Fibroblast of lung (primary cell): ENCODE measurements at regions not wholly inside any gene's neighbourhood (a gene's known extent, or its start where the extent isn't known, plus 50 kb on each side); places are given as distances from the start of the nearest gene placed in this dataset.

Source experiments
- DNase-seq, 2 donors: peaks; one replicate each; pipeline versions ENCODE4 v3.0.0 to v3.0.0-alpha.2; 2010; ENCODE audit warnings: low read depth in 2 of 2
- H2AFZ ChIP-seq: 2 replicates; pipeline ENCODE4 v1.5.1; 2012; ENCODE audit warnings: low read length, control low read depth, inconsistent platforms
- H3K27ac ChIP-seq: 2 replicates; pipeline ENCODE4 v1.5.1; 2011; ENCODE audit warnings: low read length, control low read depth; ENCODE audit not compliant: insufficient read depth
- H3K27me3 ChIP-seq: 2 replicates; pipeline ENCODE4 v1.5.1; 2011; ENCODE audit warnings: mild to moderate bottlenecking, low read length; ENCODE audit not compliant: control insufficient read depth, insufficient read depth
- H3K36me3 ChIP-seq: 2 replicates; pipeline ENCODE4 v1.5.1; 2011; ENCODE audit warnings: low read length; ENCODE audit not compliant: control insufficient read depth, insufficient read depth
- H3K4me1 ChIP-seq: 2 replicates; pipeline ENCODE4 v1.5.1; 2011; ENCODE audit warnings: low read length; ENCODE audit not compliant: control insufficient read depth, insufficient read depth; ENCODE audit errors: extremely low read depth
- H3K4me2 ChIP-seq: 2 replicates; pipeline ENCODE4 v1.5.1; 2011; ENCODE audit warnings: low read length, control low read depth; ENCODE audit not compliant: insufficient read depth; ENCODE audit errors: extremely low read depth
- H3K4me3 ChIP-seq, 4 experiments: fragments of 200-600 bp in 1 of 4; sonication (generic) in 1 of 4; replicated peaks in 1 of 4; 2 replicates each; pipeline ENCODE4 v1.5.1; 2011 to 2016; ENCODE audit warnings: low read length in 4 of 4, low read depth in 3 of 4, mild to moderate bottlenecking in 3 of 4, control low read depth in 2 of 4, inconsistent platforms in 1 of 4, mixed read lengths in 1 of 4; ENCODE audit not compliant: insufficient read depth in 1 of 4; ENCODE audit errors: control extremely low read depth in 1 of 4
- H3K79me2 ChIP-seq: 2 replicates; pipeline ENCODE4 v1.5.1; 2012; ENCODE audit warnings: mild to moderate bottlenecking, low read length, inconsistent platforms; ENCODE audit not compliant: control insufficient read depth, insufficient read depth
- H3K9ac ChIP-seq: 2 replicates; pipeline ENCODE4 v1.5.1; 2011; ENCODE audit warnings: mild to moderate bottlenecking, low read length, control low read depth; ENCODE audit not compliant: insufficient read depth
- H3K9me3 ChIP-seq: 2 replicates; pipeline ENCODE4 v1.5.1; 2012; ENCODE audit warnings: low read depth, low read length; ENCODE audit not compliant: control insufficient read depth, insufficient read depth
- H4K20me1 ChIP-seq: 2 replicates; pipeline ENCODE4 v1.5.1; 2011; ENCODE audit warnings: low read length; ENCODE audit not compliant: control insufficient read depth, insufficient read depth; ENCODE audit errors: extremely low read depth
- CTCF ChIP-seq, 2 donors: IDR thresholded peaks in 1 of 2; conservative IDR thresholded peaks in 1 of 2; 1 replicate in 1 of 2; 2 replicates in 1 of 2; pipeline ENCODE4 v1.5.1; 2011 to 2012; ENCODE audit warnings: low read length in 2 of 2, control low read depth in 1 of 2, inconsistent platforms in 1 of 2, low read depth in 1 of 2, mild to moderate bottlenecking in 1 of 2
- EZH2 ChIP-seq: IDR thresholded peaks from 2 replicates; pipeline ENCODE4 v1.5.1; 2012; ENCODE audit warnings: low read length, control low read depth, mild to moderate bottlenecking; ENCODE audit errors: missing control alignments

GRCh38 chr4:138961129-138961528, 54.5 kb upstream of the NOCT start:
- Histone ChIP-seq H3K27me3 (no peaks in the 10 kb centered on the region), H3K4me2 (no peak overlapping the region), H3K4me3 (no peak overlapping the region), H3K79me2 (no peaks in the 10 kb centered on the region), H3K4me1 (no peaks in the 10 kb centered on the region), H4K20me1 (no peaks in the 10 kb centered on the region), H3K9me3 (no peaks in the 10 kb centered on the region), H3K27ac (no peak overlapping the region), H2AFZ (no peak overlapping the region), H3K9ac (no peak overlapping the region), H3K36me3 (no peaks in the 10 kb centered on the region)
- DNase-seq, result peak in 1 of 2 donors; percentile 19
- TF ChIP-seq CTCF (conservative IDR thresholded peaks at IDR 0.05 in 1 of 2, IDR thresholded peaks at IDR 0.05 in 1 of 2; ENCODE audit: low read depth in 1 of 2, low read length in 2 of 2) (no peak), EZH2 (no peak)

GRCh38 chr4:138960175-138960710, 55.3 kb upstream of the NOCT start:
- no peak overlapping the region for H3K4me2 ChIP-seq
- no peaks in the 10 kb centered on the region for H3K9me3 ChIP-seq
- TF ChIP-seq CTCF (conservative IDR thresholded peaks at IDR 0.05 in 1 of 2, IDR thresholded peaks at IDR 0.05 in 1 of 2; ENCODE audit: low read depth in 1 of 2, low read length in 2 of 2), result no peak
- no peak for TF ChIP-seq EZH2
- DNase-seq, result no peak
- no peaks in the 10 kb centered on the region for H3K27me3 ChIP-seq
- no peak overlapping the region for H3K9ac ChIP-seq
- H4K20me1 ChIP-seq, result no peaks in the 10 kb centered on the region
- no peaks in the 10 kb centered on the region for H3K79me2 ChIP-seq
- H3K4me3 ChIP-seq, result no peak overlapping the region
- no peak overlapping the region for H3K27ac ChIP-seq
- no peaks in the 10 kb centered on the region for H3K36me3 ChIP-seq
- H2AFZ ChIP-seq, result no peak overlapping the region
- H3K4me1 ChIP-seq, result no peaks in the 10 kb centered on the region

- Histone ChIP-seq H3K9me3 (no peaks in the 10 kb centered on the region), H3K27me3 (no peaks in the 10 kb centered on the region), H3K4me3 (no peak overlapping the region), H2AFZ (no peak overlapping the region), H4K20me1 (no peaks in the 10 kb centered on the region), H3K9ac (no peak overlapping the region), H3K4me1 (peaks cover under 1% of the 10 kb centered on the region), H3K4me2 (no peak overlapping the region), H3K36me3 (no peaks in the 10 kb centered on the region), H3K79me2 (no peaks in the 10 kb centered on the region), H3K27ac (no peak overlapping the region)
- TF ChIP-seq CTCF (conservative IDR thresholded peaks at IDR 0.05 in 1 of 2, IDR thresholded peaks at IDR 0.05 in 1 of 2; ENCODE audit: low read depth in 1 of 2, low read length in 2 of 2), result no peak
- no peak for TF ChIP-seq EZH2
- peak in 1 of 2 donors; percentile 31 for DNase-seq
Observed at GRCh38 chr4:138959097-138959815, 56.3 kb upstream of the NOCT start.
